Panc1 (cell line): ENCODE measurements at regions not wholly inside any gene's neighbourhood (a gene's known extent, or its start where the extent isn't known, plus 50 kb on each side); places are given as distances from the start of the nearest gene placed in this dataset.

Source experiments
- POLR2AphosphoS5 ChIP-seq: IDR thresholded peaks from 2 replicates; pipeline ENCODE4 v1.6.1; 2012; ENCODE audit warnings: mild to moderate bottlenecking, low read depth, low read length, moderate library complexity
- SIN3A ChIP-seq: IDR thresholded peaks from 2 replicates; pipeline ENCODE4 v1.6.1; 2012; ENCODE audit warnings: low read depth, mild to moderate bottlenecking, low read length, moderate library complexity, borderline replicate concordance; ENCODE audit not compliant: insufficient read depth
- TF ChIP-seq, protein P1 (sequence below): fragments of 450-650 bp; IDR thresholded peaks from 2 replicates; pipeline ENCODE4 v1.5.1; 2017; ENCODE audit warnings: mild to moderate bottlenecking

DNA sequence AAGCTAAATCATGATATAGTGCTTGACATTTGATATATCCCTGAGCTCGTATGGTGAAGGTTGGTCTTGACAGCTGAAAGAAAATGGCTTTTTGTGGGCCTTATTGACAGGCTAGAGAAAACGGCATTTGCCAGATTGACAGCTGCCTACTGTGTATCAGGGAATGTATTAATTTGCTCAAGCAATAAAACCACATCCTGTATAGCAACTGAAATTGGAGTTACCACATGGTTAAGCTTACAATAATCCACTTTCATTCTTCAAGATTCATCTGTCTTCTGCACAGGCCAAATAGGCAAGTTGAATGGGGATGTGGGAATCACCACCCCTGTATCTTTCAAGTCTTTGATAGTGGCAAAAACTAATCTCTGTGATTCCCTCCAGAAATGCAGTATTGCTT is 76.2 kb upstream of the IL2 start:
- TF ChIP-seq, protein P1, sequence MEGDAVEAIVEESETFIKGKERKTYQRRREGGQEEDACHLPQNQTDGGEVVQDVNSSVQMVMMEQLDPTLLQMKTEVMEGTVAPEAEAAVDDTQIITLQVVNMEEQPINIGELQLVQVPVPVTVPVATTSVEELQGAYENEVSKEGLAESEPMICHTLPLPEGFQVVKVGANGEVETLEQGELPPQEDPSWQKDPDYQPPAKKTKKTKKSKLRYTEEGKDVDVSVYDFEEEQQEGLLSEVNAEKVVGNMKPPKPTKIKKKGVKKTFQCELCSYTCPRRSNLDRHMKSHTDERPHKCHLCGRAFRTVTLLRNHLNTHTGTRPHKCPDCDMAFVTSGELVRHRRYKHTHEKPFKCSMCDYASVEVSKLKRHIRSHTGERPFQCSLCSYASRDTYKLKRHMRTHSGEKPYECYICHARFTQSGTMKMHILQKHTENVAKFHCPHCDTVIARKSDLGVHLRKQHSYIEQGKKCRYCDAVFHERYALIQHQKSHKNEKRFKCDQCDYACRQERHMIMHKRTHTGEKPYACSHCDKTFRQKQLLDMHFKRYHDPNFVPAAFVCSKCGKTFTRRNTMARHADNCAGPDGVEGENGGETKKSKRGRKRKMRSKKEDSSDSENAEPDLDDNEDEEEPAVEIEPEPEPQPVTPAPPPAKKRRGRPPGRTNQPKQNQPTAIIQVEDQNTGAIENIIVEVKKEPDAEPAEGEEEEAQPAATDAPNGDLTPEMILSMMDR = no peak
- TF ChIP-seq POLR2AphosphoS5 (no peak), SIN3A (no peak)
